Transverse colon (tissue), 4 donors: ENCODE measurements at regions not wholly inside any gene's neighbourhood (a gene's known extent, or its start where the extent isn't known, plus 50 kb on each side); places are given as distances from the start of the nearest gene placed in this dataset.

Source experiments
- DNase-seq: peaks from one replicate; pipeline ENCODE4 v3.0.0-alpha.2; 2019
- H3K27ac ChIP-seq, 4 donors: fragments of 200-600 bp; sonication (generic); 2 replicates each; pipeline ENCODE4 v1.5.1; 2016 to 2018; ENCODE audit warnings: inconsistent platforms in 4 of 4
- H3K27me3 ChIP-seq: fragments of 200-600 bp; sonication (generic); 2 replicates; pipeline ENCODE4 v1.5.1; 2017; ENCODE audit warnings: inconsistent platforms
- H3K36me3 ChIP-seq, 4 donors: fragments of 200-600 bp; sonication (generic); 2 replicates each; pipeline ENCODE4 v1.5.1; 2017 to 2019; ENCODE audit warnings: inconsistent platforms in 4 of 4
- H3K4me1 ChIP-seq, 4 donors: fragments of 200-600 bp; sonication (generic); 2 replicates each; pipeline ENCODE4 v1.5.1; 2017 to 2020; ENCODE audit warnings: inconsistent platforms in 4 of 4
- H3K4me3 ChIP-seq, 4 donors: fragments of 200-600 bp; sonication (generic); 1 replicate in 1 of 4; 2 replicates in 3 of 4; pipeline versions ENCODE4 v1.5.1 to v1.6.1; 2017 to 2019; ENCODE audit warnings: inconsistent platforms in 4 of 4
- H3K9me3 ChIP-seq, 2 donors: fragments of 200-600 bp; sonication (generic); 2 replicates each; pipeline ENCODE4 v1.5.1; 2017 to 2019; ENCODE audit warnings: inconsistent platforms in 2 of 2
- EP300 ChIP-seq: sonication (generic); formaldehyde crosslinking; IDR thresholded peaks from one replicate; pipeline ENCODE4 v1.6.1; 2017; ENCODE audit warnings: antibody characterized with exemption, low read depth
- POLR2A ChIP-seq: fragments of 450-650 bp; IDR thresholded peaks from one replicate; pipeline ENCODE4 v1.6.1; 2016; ENCODE audit warnings: antibody characterized with exemption, mild to moderate bottlenecking, moderate library complexity
- POLR2AphosphoS5 ChIP-seq, 3 donors: sonication (generic); formaldehyde crosslinking; IDR thresholded peaks; one replicate each; pipeline ENCODE4 v1.6.1; 2016; ENCODE audit warnings: antibody characterized with exemption in 3 of 3
- WGBS, 2 donors: methylation state at CpG; one replicate each; pipeline ENCODE4 v1.1.5; 2018; ENCODE audit warnings: low coverage in 1 of 2; 5-methylcytosine and 5-hydroxymethylcytosine counted together
- in situ Hi-C, 4 donors: fragments of 200-750 bp; cut with MboI; loops; one replicate each; pipeline versions ENCODE4 v1.15.0 to v1.15.1; 2017; ENCODE audit warnings: low sequenced_read_pairs in 3 of 4, low pct_ligation_motif_present in 1 of 4, low pct_unique_long_range_greater_than_20kb in 1 of 4
- intact Hi-C: fragments of 100-400 bp; cut with DNase I; formaldehyde crosslinking; loops from one replicate; pipeline ENCODE4 v1.15.1; 2023; ENCODE audit warnings: low total_unique reads
- TF ChIP-seq, protein P1 (sequence below), 5 experiments: fragments of 200-600 bp in 3 of 5; fragments of 450-650 bp in 2 of 5; sonication (generic) in 3 of 5; IDR thresholded peaks; 1 replicate in 2 of 5; 2 replicates in 3 of 5; pipeline ENCODE4 v1.5.1; 2016 to 2017; ENCODE audit warnings: antibody characterized with exemption in 5 of 5, inconsistent platforms in 3 of 5, mild to moderate bottlenecking in 2 of 5, moderate library complexity in 1 of 5

DNA sequence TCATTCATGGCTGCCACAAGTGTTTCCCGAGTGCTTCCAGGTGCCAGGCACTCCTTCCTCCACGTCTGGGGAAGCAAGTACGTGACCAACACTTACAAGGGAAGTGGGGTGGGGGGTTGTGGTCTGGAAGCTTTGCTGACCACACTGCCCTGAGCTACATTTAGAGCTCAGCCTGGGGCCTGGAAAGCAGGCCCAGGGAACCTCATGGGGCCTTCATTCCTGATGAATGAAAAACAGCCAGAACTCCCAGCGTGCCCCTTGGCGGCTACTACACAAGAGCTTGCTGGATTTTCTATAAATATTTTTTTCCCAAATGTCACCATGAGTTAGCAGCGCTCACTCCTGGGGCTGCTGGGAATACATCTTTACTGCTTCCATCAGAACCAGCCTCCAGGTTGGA, 73.3 kb downstream of the ABCC12 start:
- no peak for TF ChIP-seq EP300
- no peak for TF ChIP-seq POLR2A
- no peak for TF ChIP-seq POLR2AphosphoS5 (IDR thresholded peaks at IDR 0.05)
- TF ChIP-seq, protein P1, sequence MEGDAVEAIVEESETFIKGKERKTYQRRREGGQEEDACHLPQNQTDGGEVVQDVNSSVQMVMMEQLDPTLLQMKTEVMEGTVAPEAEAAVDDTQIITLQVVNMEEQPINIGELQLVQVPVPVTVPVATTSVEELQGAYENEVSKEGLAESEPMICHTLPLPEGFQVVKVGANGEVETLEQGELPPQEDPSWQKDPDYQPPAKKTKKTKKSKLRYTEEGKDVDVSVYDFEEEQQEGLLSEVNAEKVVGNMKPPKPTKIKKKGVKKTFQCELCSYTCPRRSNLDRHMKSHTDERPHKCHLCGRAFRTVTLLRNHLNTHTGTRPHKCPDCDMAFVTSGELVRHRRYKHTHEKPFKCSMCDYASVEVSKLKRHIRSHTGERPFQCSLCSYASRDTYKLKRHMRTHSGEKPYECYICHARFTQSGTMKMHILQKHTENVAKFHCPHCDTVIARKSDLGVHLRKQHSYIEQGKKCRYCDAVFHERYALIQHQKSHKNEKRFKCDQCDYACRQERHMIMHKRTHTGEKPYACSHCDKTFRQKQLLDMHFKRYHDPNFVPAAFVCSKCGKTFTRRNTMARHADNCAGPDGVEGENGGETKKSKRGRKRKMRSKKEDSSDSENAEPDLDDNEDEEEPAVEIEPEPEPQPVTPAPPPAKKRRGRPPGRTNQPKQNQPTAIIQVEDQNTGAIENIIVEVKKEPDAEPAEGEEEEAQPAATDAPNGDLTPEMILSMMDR (IDR thresholded peaks at IDR 0.05), result no peak
- Histone ChIP-seq H3K4me3 (no peak overlapping the region), H3K36me3 (no peaks in the 10 kb centered on the region), H3K4me1 (no peaks in the 10 kb centered on the region), H3K27ac (no peak overlapping the region), H3K27me3 (no peaks in the 10 kb centered on the region), H3K9me3 (no peaks in the 10 kb centered on the region)
- intact Hi-C loops, result no loop called here
- 68% methylated on average over 6 of the region's 6 CpGs; no CpG with 5 or more reads in 1 of the 2 donors for WGBS, 2 donors
- no peak for DNase-seq
- in situ Hi-C loops, result no loop called here

DNA sequence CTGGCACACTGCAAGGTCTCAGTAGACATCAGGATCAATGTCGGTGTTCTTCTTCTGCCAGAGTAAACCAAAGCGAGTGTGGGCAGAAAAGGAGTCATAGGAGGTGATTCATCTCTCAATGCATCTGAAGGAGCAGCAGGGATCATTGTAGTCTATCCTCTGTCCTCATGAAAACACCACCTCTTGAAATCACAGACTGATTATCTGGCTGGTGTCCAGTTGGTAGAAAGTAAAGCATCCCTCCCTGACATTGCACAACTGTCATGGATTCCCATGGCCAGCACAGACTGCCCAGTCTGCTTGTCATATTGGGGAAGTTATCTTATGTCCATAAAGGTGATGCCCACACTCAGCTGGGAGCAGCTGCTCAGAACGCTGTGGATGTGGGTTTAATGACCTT, 74.1 kb downstream of the ABCC12 start:
- Histone ChIP-seq H3K4me1 (no peaks in the 10 kb centered on the region), H3K4me3 (no peak overlapping the region), H3K36me3 (no peaks in the 10 kb centered on the region), H3K27ac (no peak overlapping the region), H3K9me3 (no peaks in the 10 kb centered on the region), H3K27me3 (no peaks in the 10 kb centered on the region)
- TF ChIP-seq EP300 (no peak), POLR2A (no peak), POLR2AphosphoS5 (IDR thresholded peaks at IDR 0.05) (no peak)
- TF ChIP-seq, protein P1 (IDR thresholded peaks at IDR 0.05), result no peak
- intact Hi-C loops, result no loop called here
- DNase-seq, result no peak
- in situ Hi-C loops, result no loop called here
- 69 to 100% methylated on average over 2 to 3 of the region's 3 CpGs for WGBS, 2 donors

DNA sequence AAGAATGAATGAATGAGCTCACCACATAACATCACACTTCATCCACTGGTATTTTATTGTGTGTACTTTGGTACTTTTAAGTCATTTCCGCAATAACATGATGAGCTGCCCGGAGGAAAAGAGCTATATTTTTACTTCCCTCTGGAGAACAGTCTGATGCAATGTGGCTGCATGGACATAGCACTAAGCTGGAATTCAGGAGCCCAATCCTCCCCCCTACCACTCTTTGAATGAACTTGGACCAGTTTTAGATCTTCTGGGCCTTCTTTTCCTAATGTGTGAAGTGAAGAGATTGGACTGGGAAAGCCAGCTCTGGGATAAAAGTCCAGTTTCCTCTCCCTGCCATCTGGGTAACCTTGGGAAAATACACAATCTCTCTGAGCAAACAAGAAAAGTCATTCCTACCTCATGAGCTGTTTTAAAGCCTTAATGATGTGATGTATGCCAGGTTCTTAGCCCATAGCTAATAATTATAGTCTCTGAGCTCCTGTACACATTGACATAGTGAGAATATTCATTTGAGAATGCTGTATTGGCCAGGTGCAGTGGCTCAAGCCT, 79.3 kb downstream of the ABCC12 start:
- Histone ChIP-seq H3K27ac (no peak overlapping the region), H3K4me3 (no peak overlapping the region), H3K27me3 (no peaks in the 10 kb centered on the region), H3K9me3 (no peaks in the 10 kb centered on the region), H3K36me3 (no peaks in the 10 kb centered on the region), H3K4me1 (no peaks in the 10 kb centered on the region)
- DNase-seq, result no peak
- no peak for TF ChIP-seq POLR2AphosphoS5 (IDR thresholded peaks at IDR 0.05)
- TF ChIP-seq, protein P1 (IDR thresholded peaks at IDR 0.05), result no peak
- TF ChIP-seq EP300, result no peak
- no peak for TF ChIP-seq POLR2A
- intact Hi-C loops, result no loop called here
- in situ Hi-C loops, result no loop called here
- 48 to 61% methylated on average over 2 of the region's 2 CpGs for whole genome bisulfite sequencing, 2 donors

DNA sequence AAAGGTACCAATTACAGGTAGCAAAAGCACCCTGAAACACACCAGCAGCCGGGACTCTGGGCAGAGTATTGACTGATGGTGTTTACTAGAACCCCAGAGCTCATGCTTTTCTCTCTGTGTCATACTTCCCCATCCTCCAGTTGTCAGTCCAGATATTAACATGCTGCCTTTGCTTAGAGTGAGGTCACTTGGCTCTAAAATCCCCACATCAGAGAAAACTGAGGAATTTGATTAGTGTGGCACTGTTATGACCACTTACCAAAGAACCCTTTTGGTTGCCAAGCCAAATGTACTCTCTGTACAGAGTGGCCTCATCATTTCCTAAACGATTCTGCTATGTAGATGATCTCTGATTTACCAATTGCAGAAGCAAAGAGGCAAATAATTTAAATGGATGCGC, 80.4 kb downstream of the ABCC12 start:
- Histone ChIP-seq H3K27me3 (no peaks in the 10 kb centered on the region), H3K9me3 (no peaks in the 10 kb centered on the region), H3K36me3 (no peaks in the 10 kb centered on the region), H3K4me3 (no peak overlapping the region), H3K27ac (no peak overlapping the region), H3K4me1 (no peaks in the 10 kb centered on the region)
- in situ Hi-C loops (no loop called here), intact Hi-C loops (no loop called here)
- DNase-seq, result no peak
- WGBS, 2 donors, result 69 to 86% methylated on average over 2 to 3 of the region's 3 CpGs
- TF ChIP-seq, protein P1 (IDR thresholded peaks at IDR 0.05), result no peak
- TF ChIP-seq POLR2A (no peak), POLR2AphosphoS5 (IDR thresholded peaks at IDR 0.05) (no peak), EP300 (no peak)
